HepG2 (cell line): ENCODE measurements at regions not wholly inside any gene's neighbourhood (a gene's known extent, or its start where the extent isn't known, plus 50 kb on each side); places are given as distances from the start of the nearest gene placed in this dataset.

Source experiments
- ASH2L ChIP-seq: fragments of 300-600, 200-600 bp; sonication (generic); IDR thresholded peaks from 2 replicates; pipeline ENCODE4 v1.7.0; 2017; ENCODE audit warnings: low read depth, mild to moderate bottlenecking, moderate library complexity, mixed read lengths, low read length; ENCODE audit not compliant: insufficient read length
- CTCF ChIP-seq: sonication (generic); formaldehyde crosslinking; IDR thresholded peaks from 2 replicates; pipeline ENCODE4 v1.5.0; 2020; ENCODE audit warnings: mild to moderate bottlenecking, missing genetic modification reagents, moderate library complexity
- EZH2 ChIP-seq: conservative IDR thresholded peaks from 2 replicates; pipeline ENCODE4 v1.6.1; 2012; ENCODE audit warnings: mild to moderate bottlenecking, low read depth, low read length, moderate library complexity
- GATAD2A ChIP-seq: IDR thresholded peaks from 2 replicates; pipeline ENCODE4 v1.6.1; 2016
- MED1 ChIP-seq: sonication (generic); formaldehyde crosslinking; IDR thresholded peaks from 2 replicates; pipeline ENCODE4 v1.4.0; 2020; ENCODE audit warnings: missing genetic modification reagents
- POLR2AphosphoS5 ChIP-seq: IDR thresholded peaks from 2 replicates; pipeline ENCODE4 v1.6.1; 2012; ENCODE audit warnings: low read depth, low read length
- REST ChIP-seq, 2 experiments: IDR thresholded peaks; 2 replicates each; pipeline ENCODE4 v1.6.1; 2011 to 2012; ENCODE audit warnings: low read length in 2 of 2, borderline replicate concordance in 1 of 2, low read depth in 1 of 2, mild to moderate bottlenecking in 1 of 2, moderate library complexity in 1 of 2
- ZBTB26 ChIP-seq: IDR thresholded peaks from 2 replicates; pipeline ENCODE4 v1.6.1; 2016; ENCODE audit warnings: missing compliant biosample characterization, missing genetic modification reagents, borderline replicate concordance
- ZNF121 ChIP-seq: sonication (generic); formaldehyde crosslinking; IDR thresholded peaks from 2 replicates; pipeline ENCODE4 v1.5.0; 2020; ENCODE audit warnings: mild to moderate bottlenecking, missing genetic modification reagents
- TF ChIP-seq, protein P1 (sequence below): sonication (generic); formaldehyde crosslinking; IDR thresholded peaks from 2 replicates; pipeline ENCODE4 v1.5.1; 2020; ENCODE audit warnings: mild to moderate bottlenecking, missing genetic modification reagents, borderline replicate concordance
- TF ChIP-seq, protein P2 (sequence below): sonication (generic); formaldehyde crosslinking; IDR thresholded peaks from 2 replicates; pipeline ENCODE4 v1.8.0; 2022; ENCODE audit warnings: low read depth, missing genetic modification reagents

- TF ChIP-seq ZBTB26 (CRISPR knock-in tag) = no peak
- TF ChIP-seq REST (IDR thresholded peaks at IDR 0.05; ENCODE audit: borderline replicate concordance in 1 of 2, low read depth in 1 of 2, low read length in 2 of 2) = no peak
- no peak for TF ChIP-seq POLR2AphosphoS5
- no peak for TF ChIP-seq GATAD2A (CRISPR knock-in tag)
- no peak for TF ChIP-seq EZH2
- TF ChIP-seq, protein P1, sequence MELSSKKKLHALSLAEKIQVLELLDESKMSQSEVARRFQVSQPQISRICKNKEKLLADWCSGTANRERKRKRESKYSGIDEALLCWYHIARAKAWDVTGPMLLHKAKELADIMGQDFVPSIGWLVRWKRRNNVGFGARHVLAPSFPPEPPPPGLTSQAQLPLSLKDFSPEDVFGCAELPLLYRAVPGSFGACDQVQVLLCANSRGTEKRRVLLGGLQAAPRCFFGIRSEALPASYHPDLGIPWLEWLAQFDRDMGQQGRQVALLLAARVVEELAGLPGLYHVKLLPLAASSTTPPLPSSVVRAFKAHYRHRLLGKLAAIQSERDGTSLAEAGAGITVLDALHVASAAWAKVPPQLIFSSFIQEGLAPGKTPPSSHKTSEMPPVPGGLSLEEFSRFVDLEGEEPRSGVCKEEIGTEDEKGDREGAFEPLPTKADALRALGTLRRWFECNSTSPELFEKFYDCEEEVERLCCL (CRISPR knock-in tag) = no peak
- no peak for TF ChIP-seq ZNF121 (CRISPR knock-in tag)
- TF ChIP-seq CTCF (CRISPR knock-in tag) = no peak
- TF ChIP-seq ASH2L = no peak
- TF ChIP-seq, protein P2, sequence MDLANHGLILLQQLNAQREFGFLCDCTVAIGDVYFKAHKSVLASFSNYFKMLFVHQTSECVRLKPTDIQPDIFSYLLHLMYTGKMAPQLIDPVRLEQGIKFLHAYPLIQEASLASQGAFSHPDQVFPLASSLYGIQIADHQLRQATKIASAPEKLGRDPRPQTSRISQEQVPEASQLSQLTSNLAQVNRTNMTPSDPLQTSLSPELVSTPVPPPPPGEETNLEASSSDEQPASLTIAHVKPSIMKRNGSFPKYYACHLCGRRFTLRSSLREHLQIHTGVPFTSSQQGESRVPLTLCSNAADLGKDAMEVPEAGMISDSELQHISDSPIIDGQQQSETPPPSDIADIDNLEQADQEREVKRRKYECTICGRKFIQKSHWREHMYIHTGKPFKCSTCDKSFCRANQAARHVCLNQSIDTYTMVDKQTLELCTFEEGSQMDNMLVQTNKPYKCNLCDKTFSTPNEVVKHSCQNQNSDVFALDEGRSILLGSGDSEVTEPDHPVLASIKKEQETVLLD (CRISPR knock-in tag) = no peak
- no peak for TF ChIP-seq MED1 (CRISPR knock-in tag)
Measured at GRCh38 chr14:53510281-53510912, 357.3 kb upstream of the DDHD1 start.
